HCT116 (cell line): ENCODE measurements at regions not wholly inside any gene's neighbourhood (a gene's known extent, or its start where the extent isn't known, plus 50 kb on each side); places are given as distances from the start of the nearest gene placed in this dataset.

Experiments used
- ATAC-seq: fragments of 200-7000 bp; cut with Tn5 transposase; 2 replicates; pipeline ENCODE4 v1.9.1; 2020; ENCODE audit warnings: mild to moderate bottlenecking, moderate library complexity
- BruUV-seq: library from RNA; stranded (reverse); fragments of 400-500 nt; replicated peaks from 2 replicates; lab custom pipeline; 2021; lab: Mats Ljungman, UMichigan
- CTCF ChIA-PET: fragments of 300-600 bp; sonication (Branson Sonifier 250); formaldehyde crosslinking; loops from one replicate; lab custom pipeline; 2021; ENCODE audit warnings: antibody characterized with exemption; lab: Charles Lee
- POLR2A ChIA-PET: fragments of 300-600, 350-600 bp; sonication (Branson Sonifier 250); formaldehyde crosslinking; loops from one replicate; lab custom pipeline; 2021; ENCODE audit warnings: antibody characterized with exemption; lab: Charles Lee
- RAD21 ChIA-PET, 2 experiments: fragments of 300-600 bp; sonication (Branson Sonifier 250); formaldehyde crosslinking; loops; one replicate each; lab custom pipeline; 2023; ENCODE audit warnings: low total read pairs in 2 of 2; ENCODE audit not compliant: uncharacterized antibody in 2 of 2, unreplicated experiment in 2 of 2, low non-redundant PET in 1 of 2; lab: Charles Lee
- DNase-seq: peaks from one replicate; pipeline ENCODE4 v3.0.0-alpha.2; 2010; ENCODE audit warnings: low read depth, low spot score
- H2AFZ ChIP-seq: fragments of 200-600 bp; shearing (Covaris generic), sonication (generic); 2 replicates; pipeline ENCODE4 v1.6.1; 2017; ENCODE audit warnings: low read depth, mixed run types, mixed read lengths, antibody characterized with exemption, low read length; ENCODE audit not compliant: poor library complexity, severe bottlenecking
- H3K27ac ChIP-seq: 2 replicates; pipeline ENCODE4 v1.5.1; 2012; ENCODE audit warnings: low read depth, low read length
- H3K27me3 ChIP-seq: fragments of 200-600 bp; sonication (generic); 2 replicates; pipeline ENCODE4 v1.6.1; 2016; ENCODE audit warnings: mixed run types, low read length, mixed read lengths; ENCODE audit not compliant: insufficient read depth
- H3K36me3 ChIP-seq, 2 experiments: fragments of 200-500 bp in 1 of 2; fragments of 200-600 bp in 1 of 2; sonication (Bioruptor generic) in 1 of 2; sonication (generic) in 1 of 2; 2 replicates each; pipeline versions ENCODE4 v1.5.1 to v1.6.1; 2014 to 2016; ENCODE audit warnings: low read length in 2 of 2, inconsistent platforms in 1 of 2, mixed read lengths in 1 of 2, mixed run types in 1 of 2; ENCODE audit not compliant: insufficient read depth in 2 of 2, control insufficient read depth in 1 of 2
- H3K4me1 ChIP-seq, 2 experiments: fragments of 200-600 bp in 1 of 2; sonication (generic) in 1 of 2; 2 replicates each; pipeline versions ENCODE4 v1.5.1 to v1.6.1; 2012 to 2017; ENCODE audit warnings: low read length in 2 of 2, inconsistent platforms in 1 of 2, mild to moderate bottlenecking in 1 of 2, mixed read lengths in 1 of 2, mixed run types in 1 of 2, moderate library complexity in 1 of 2; ENCODE audit not compliant: insufficient read depth in 2 of 2, control insufficient read depth in 1 of 2
- H3K4me2 ChIP-seq: fragments of 200-600 bp; sonication (generic); 2 replicates; pipeline ENCODE4 v1.6.1; 2017; ENCODE audit warnings: mixed run types, low read length, mixed read lengths
- H3K4me3 ChIP-seq, 2 experiments: fragments of 200-600 bp in 1 of 2; sonication (generic) in 1 of 2; replicated peaks in 1 of 2; 2 replicates each; pipeline ENCODE4 v1.5.1; 2011 to 2016; ENCODE audit warnings: low read length in 2 of 2, control low read depth in 1 of 2, low read depth in 1 of 2, mild to moderate bottlenecking in 1 of 2, mixed read lengths in 1 of 2, mixed run types in 1 of 2
- H3K79me2 ChIP-seq: fragments of 200-600 bp; sonication (generic); 2 replicates; pipeline ENCODE4 v1.6.1; 2017; ENCODE audit warnings: mild to moderate bottlenecking, mixed run types, low read length, moderate library complexity, mixed read lengths; ENCODE audit not compliant: insufficient read depth
- H3K9ac ChIP-seq: fragments of 200-600 bp; sonication (generic); 2 replicates; pipeline ENCODE4 v1.6.1; 2016; ENCODE audit warnings: low read length, mixed read lengths
- H3K9me2 ChIP-seq: fragments of 200-600 bp; sonication (generic), shearing (Covaris generic); 2 replicates; pipeline ENCODE4 v1.6.1; 2017; ENCODE audit warnings: mixed run types, mild to moderate bottlenecking, moderate library complexity; ENCODE audit not compliant: insufficient read depth
- H3K9me3 ChIP-seq, 2 experiments: fragments of 200-500 bp in 1 of 2; fragments of 200-600 bp in 1 of 2; sonication (Bioruptor generic) in 1 of 2; sonication (generic) in 1 of 2; 2 replicates each; pipeline ENCODE4 v1.6.1; 2014 to 2017; ENCODE audit warnings: low read length in 2 of 2, mixed read lengths in 2 of 2, inconsistent platforms in 1 of 2, low read depth in 1 of 2, mild to moderate bottlenecking in 1 of 2, mixed run types in 1 of 2, moderate library complexity in 1 of 2; ENCODE audit not compliant: control insufficient read depth in 1 of 2, insufficient read depth in 1 of 2
- H4K20me1 ChIP-seq: fragments of 200-600 bp; sonication (generic), shearing (Covaris generic); 2 replicates; pipeline ENCODE4 v1.6.1; 2017; ENCODE audit warnings: mixed run types, mild to moderate bottlenecking, moderate library complexity; ENCODE audit not compliant: insufficient read depth
- ATF3 ChIP-seq: IDR thresholded peaks from 2 replicates; pipeline ENCODE4 v1.6.1; 2012
- CBX3 ChIP-seq: IDR thresholded peaks from 2 replicates; pipeline ENCODE4 v1.6.1; 2012; ENCODE audit warnings: low read depth
- CTCF ChIP-seq, 3 experiments: fragments of 200-600 bp in 1 of 3; sonication (generic) in 1 of 3; IDR thresholded peaks in 2 of 3; conservative IDR thresholded peaks in 1 of 3; 2 replicates each; pipeline ENCODE4 v1.5.1; 2012 to 2017; ENCODE audit warnings: low read depth in 2 of 3, low read length in 2 of 3, antibody characterized with exemption in 1 of 3, borderline replicate concordance in 1 of 3, control low read depth in 1 of 3, mild to moderate bottlenecking in 1 of 3, mixed read lengths in 1 of 3, mixed run types in 1 of 3, moderate library complexity in 1 of 3; ENCODE audit not compliant: insufficient read depth in 1 of 3
- EGR1 ChIP-seq: IDR thresholded peaks from 2 replicates; pipeline ENCODE4 v1.6.1; 2012; ENCODE audit warnings: low read depth
- ELF1 ChIP-seq: IDR thresholded peaks from 2 replicates; pipeline ENCODE4 v1.6.1; 2012; ENCODE audit warnings: low read depth, borderline replicate concordance
- EZH2 ChIP-seq: fragments of 200-600 bp; sonication (generic); IDR thresholded peaks from 2 replicates; pipeline ENCODE4 v1.6.1; 2017; ENCODE audit warnings: antibody characterized with exemption, mixed run types
- MAX ChIP-seq: IDR thresholded peaks from 2 replicates; pipeline ENCODE4 v1.6.1; 2012
- POLR2AphosphoS5 ChIP-seq: IDR thresholded peaks from 2 replicates; pipeline ENCODE4 v1.6.1; 2011; ENCODE audit warnings: mild to moderate bottlenecking, low read depth, low read length, moderate library complexity
- RAD21 ChIP-seq: IDR thresholded peaks from 2 replicates; pipeline ENCODE4 v1.6.1; 2012; ENCODE audit warnings: low read depth, mild to moderate bottlenecking
- REST ChIP-seq: IDR thresholded peaks from 2 replicates; pipeline ENCODE4 v1.6.1; 2012; ENCODE audit warnings: low read depth
- SIN3A ChIP-seq: IDR thresholded peaks from 2 replicates; pipeline ENCODE4 v1.6.1; 2012; ENCODE audit warnings: low read depth
- YY1 ChIP-seq: IDR thresholded peaks from 2 replicates; pipeline ENCODE4 v1.6.1; 2011; ENCODE audit warnings: low read length, low read depth, moderate library complexity, mild to moderate bottlenecking; ENCODE audit not compliant: insufficient replicate concordance; ENCODE audit errors: extremely low read depth
- ZBTB33 ChIP-seq: IDR thresholded peaks from 2 replicates; pipeline ENCODE4 v1.6.1; 2011; ENCODE audit warnings: mild to moderate bottlenecking, low read length, moderate library complexity; ENCODE audit not compliant: insufficient replicate concordance; ENCODE audit errors: extremely low read depth
- ZFX ChIP-seq: fragments of 450-650 bp; IDR thresholded peaks from 2 replicates; pipeline ENCODE4 v1.6.1; 2017
- ZNF274 ChIP-seq: fragments of 200-500 bp; sonication (Bioruptor generic); IDR thresholded peaks from 2 replicates; pipeline ENCODE4 v1.6.1; 2014; ENCODE audit warnings: mild to moderate bottlenecking, low read depth, low read length, inconsistent platforms
- intact Hi-C: fragments of 100-400 bp; cut with micrococcal nuclease; formaldehyde crosslinking; loops from 2 replicates; pipeline ENCODE4 v1.10.0; 2022

GRCh38 chr12:125440399-125440798 is 375.2 kb downstream of the AACS start (continued):
- TF ChIP-seq ZBTB33 (no peak), CTCF (IDR thresholded peaks at IDR 0.05 in 2 of 3, conservative IDR thresholded peaks at IDR 0.05 in 1 of 3; ENCODE audit: borderline replicate concordance in 1 of 3, insufficient read depth in 1 of 3, low read depth in 2 of 3, low read length in 2 of 3) (no peak), EZH2 (no peak), ELF1 (no peak), CBX3 (no peak)

- DNase-seq (no peak), ATAC-seq (no peak)
- no TSS peak for BruUV-seq
- Histone ChIP-seq H3K79me2 (no peaks in the 10 kb centered on the region), H3K4me2 (no peak overlapping the region), H3K36me3 (no peaks in the 10 kb centered on the region), H3K27ac (no peak overlapping the region), H3K9me3 (no peaks in the 10 kb centered on the region), H3K4me1 (no peaks in the 10 kb centered on the region), H3K27me3 (peaks cover 14% of the 10 kb centered on the region; the same call in 1 of the 2 replicates), H3K9me2 (no peaks in the 10 kb centered on the region), H2AFZ (no peak overlapping the region), H3K4me3 (no peak overlapping the region), H4K20me1 (no peaks in the 10 kb centered on the region), H3K9ac (no peak overlapping the region)
- ChIA-PET CTCF (no interaction called here), RAD21 (no interaction called here), POLR2A (no interaction called here)
- intact Hi-C loops = no loop called here
- TF ChIP-seq ATF3 = no peak
- no peak for TF ChIP-seq SIN3A
- no peak for TF ChIP-seq ZFX
- no peak for TF ChIP-seq POLR2AphosphoS5
- TF ChIP-seq EGR1 = no peak
- TF ChIP-seq MAX = no peak
- no peak for TF ChIP-seq REST
- no peak for TF ChIP-seq YY1
- no peak for TF ChIP-seq ZBTB33
- no peak for TF ChIP-seq ZNF274
- TF ChIP-seq ELF1 = no peak
- no peak for TF ChIP-seq RAD21
- TF ChIP-seq CBX3 = no peak
Observed at GRCh38 chr12:125443341-125443740, 378.1 kb downstream of the AACS start.
